ENCODE measurements at regions not wholly inside any gene's neighbourhood (a gene's known extent, or its start where the extent isn't known, plus 50 kb on each side); places are given as distances from the start of the nearest gene placed in this dataset.

- TF ChIP-seq CTCF (IDR thresholded peaks at IDR 0.05) (no peak), REST (IDR thresholded peaks at IDR 0.05; ENCODE audit: insufficient read depth in 1 of 2, low read depth in 2 of 2, low read length in 1 of 2) (no peak), SIN3A (IDR thresholded peaks at IDR 0.05; ENCODE audit: borderline replicate concordance, insufficient read depth, low read depth, low read length) (no peak), POLR2AphosphoS5 (IDR thresholded peaks at IDR 0.05; ENCODE audit: low read depth, low read length) (no peak)
Measured at GRCh38 chr3:104066658-104067057, 1300.1 kb upstream of the ALCAM start.
